ENCODE measurements at regions not wholly inside any gene's neighbourhood (a gene's known extent, or its start where the extent isn't known, plus 50 kb on each side); places are given as distances from the start of the nearest gene placed in this dataset.

GRCh38 chr19:27742041-27742440 lies 1470.9 kb downstream of the UQCRFS1 start (continued):
- TF ChIP-seq ZBTB4 (CRISPR knock-in tag; IDR thresholded peaks at IDR 0.05) (no peak), BACH1 (IDR thresholded peaks at IDR 0.05; ENCODE audit: borderline replicate concordance) (no peak), MLLT1 (IDR thresholded peaks at IDR 0.05) (no peak), ZNF274 (IDR thresholded peaks at IDR 0.05; ENCODE audit: insufficient read depth, insufficient read length) (no peak), TCF7 (IDR thresholded peaks at IDR 0.05; ENCODE audit: borderline replicate concordance) (no peak), SP1 (IDR thresholded peaks at IDR 0.05; ENCODE audit: low read depth, low read length) (no peak)
- TF ChIP-seq, protein P1, sequence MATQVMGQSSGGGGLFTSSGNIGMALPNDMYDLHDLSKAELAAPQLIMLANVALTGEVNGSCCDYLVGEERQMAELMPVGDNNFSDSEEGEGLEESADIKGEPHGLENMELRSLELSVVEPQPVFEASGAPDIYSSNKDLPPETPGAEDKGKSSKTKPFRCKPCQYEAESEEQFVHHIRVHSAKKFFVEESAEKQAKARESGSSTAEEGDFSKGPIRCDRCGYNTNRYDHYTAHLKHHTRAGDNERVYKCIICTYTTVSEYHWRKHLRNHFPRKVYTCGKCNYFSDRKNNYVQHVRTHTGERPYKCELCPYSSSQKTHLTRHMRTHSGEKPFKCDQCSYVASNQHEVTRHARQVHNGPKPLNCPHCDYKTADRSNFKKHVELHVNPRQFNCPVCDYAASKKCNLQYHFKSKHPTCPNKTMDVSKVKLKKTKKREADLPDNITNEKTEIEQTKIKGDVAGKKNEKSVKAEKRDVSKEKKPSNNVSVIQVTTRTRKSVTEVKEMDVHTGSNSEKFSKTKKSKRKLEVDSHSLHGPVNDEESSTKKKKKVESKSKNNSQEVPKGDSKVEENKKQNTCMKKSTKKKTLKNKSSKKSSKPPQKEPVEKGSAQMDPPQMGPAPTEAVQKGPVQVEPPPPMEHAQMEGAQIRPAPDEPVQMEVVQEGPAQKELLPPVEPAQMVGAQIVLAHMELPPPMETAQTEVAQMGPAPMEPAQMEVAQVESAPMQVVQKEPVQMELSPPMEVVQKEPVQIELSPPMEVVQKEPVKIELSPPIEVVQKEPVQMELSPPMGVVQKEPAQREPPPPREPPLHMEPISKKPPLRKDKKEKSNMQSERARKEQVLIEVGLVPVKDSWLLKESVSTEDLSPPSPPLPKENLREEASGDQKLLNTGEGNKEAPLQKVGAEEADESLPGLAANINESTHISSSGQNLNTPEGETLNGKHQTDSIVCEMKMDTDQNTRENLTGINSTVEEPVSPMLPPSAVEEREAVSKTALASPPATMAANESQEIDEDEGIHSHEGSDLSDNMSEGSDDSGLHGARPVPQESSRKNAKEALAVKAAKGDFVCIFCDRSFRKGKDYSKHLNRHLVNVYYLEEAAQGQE (IDR thresholded peaks at IDR 0.05; ENCODE audit: low read depth, low read length), result no peak
